ENCODE measurements at regions not wholly inside any gene's neighbourhood (a gene's known extent, or its start where the extent isn't known, plus 50 kb on each side); places are given as distances from the start of the nearest gene placed in this dataset.

DNA sequence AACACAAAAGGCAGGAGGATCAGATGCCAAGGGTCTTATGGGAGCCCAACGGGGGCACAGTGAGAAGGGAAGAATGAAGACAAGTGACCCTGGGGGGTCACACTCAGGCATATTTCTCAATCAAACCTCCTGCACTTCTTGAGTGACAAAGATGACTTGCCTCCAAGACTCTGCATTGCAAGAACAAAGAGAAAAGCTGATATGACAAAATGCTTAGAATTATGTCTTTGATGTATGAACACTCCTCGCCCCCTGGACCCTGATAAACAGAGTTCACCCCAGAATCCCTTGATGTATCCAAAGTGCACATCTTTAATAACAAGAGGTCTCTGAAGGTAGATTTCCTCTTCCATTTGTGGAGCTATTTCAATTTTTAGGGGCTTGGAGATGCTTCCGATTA, 146.5 kb downstream of the C5orf15 start:
- H4K20me1 ChIP-seq (ENCODE audit: insufficient read depth, low read length) = no peaks in the 10 kb centered on the region
- TF ChIP-seq, protein P1, sequence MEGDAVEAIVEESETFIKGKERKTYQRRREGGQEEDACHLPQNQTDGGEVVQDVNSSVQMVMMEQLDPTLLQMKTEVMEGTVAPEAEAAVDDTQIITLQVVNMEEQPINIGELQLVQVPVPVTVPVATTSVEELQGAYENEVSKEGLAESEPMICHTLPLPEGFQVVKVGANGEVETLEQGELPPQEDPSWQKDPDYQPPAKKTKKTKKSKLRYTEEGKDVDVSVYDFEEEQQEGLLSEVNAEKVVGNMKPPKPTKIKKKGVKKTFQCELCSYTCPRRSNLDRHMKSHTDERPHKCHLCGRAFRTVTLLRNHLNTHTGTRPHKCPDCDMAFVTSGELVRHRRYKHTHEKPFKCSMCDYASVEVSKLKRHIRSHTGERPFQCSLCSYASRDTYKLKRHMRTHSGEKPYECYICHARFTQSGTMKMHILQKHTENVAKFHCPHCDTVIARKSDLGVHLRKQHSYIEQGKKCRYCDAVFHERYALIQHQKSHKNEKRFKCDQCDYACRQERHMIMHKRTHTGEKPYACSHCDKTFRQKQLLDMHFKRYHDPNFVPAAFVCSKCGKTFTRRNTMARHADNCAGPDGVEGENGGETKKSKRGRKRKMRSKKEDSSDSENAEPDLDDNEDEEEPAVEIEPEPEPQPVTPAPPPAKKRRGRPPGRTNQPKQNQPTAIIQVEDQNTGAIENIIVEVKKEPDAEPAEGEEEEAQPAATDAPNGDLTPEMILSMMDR (IDR thresholded peaks at IDR 0.05; ENCODE audit: extremely low read depth, low read depth, low read length) = no peak

DNA sequence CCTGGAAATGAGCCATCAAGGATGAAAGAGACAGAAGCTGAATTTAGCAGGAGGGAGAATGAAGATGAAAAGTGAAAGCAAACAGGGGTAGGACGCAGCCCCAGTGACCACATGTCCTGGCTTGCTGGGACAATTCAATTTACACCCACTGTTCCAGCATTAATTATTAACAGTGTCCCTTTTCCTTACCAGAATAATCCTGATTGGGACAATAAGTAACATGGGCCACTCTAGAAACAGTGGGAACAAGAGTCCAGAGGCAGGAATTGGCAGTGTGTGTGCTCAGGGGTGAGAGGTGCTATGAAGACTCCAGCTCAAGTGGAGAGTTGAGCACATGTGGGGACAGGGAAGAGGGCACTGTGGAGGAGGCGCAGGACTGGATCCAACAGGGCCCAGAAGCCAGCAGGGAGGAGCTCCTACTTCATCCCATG, 147.1 kb downstream of the C5orf15 start:
- H3K4me2 ChIP-seq (ENCODE audit: insufficient read depth, low read length) = no peak overlapping the region
- H3K79me2 ChIP-seq (ENCODE audit: insufficient read depth, low read length) = no peaks in the 10 kb centered on the region
- TF ChIP-seq, protein P1 (IDR thresholded peaks at IDR 0.05; ENCODE audit: extremely low read depth, low read depth, low read length) = no peak

More for the DNA sequence above, 146.5 kb downstream of the C5orf15 start:
- H3K4me3 ChIP-seq (ENCODE audit: insufficient read depth, low read length) = no peak overlapping the region
- no peaks in the 10 kb centered on the region for H3K4me1 ChIP-seq (ENCODE audit: insufficient read depth, low read length)
- no peaks in the 10 kb centered on the region for H3K9me3 ChIP-seq (ENCODE audit: low read depth, low read length)
- peaks cover 20% of the 10 kb centered on the region for H3K27me3 ChIP-seq (ENCODE audit: insufficient read depth, low read length)
- no peak overlapping the region for H3K27ac ChIP-seq (ENCODE audit: low read depth, low read length)
- no peaks in the 10 kb centered on the region for H3K79me2 ChIP-seq (ENCODE audit: insufficient read depth, low read length)
- no peak overlapping the region for H2AFZ ChIP-seq (ENCODE audit: low read length)
- DNase-seq (ENCODE audit: insufficient read length, low spot score, missing footprints) = no peak
- no peak overlapping the region for H3K4me2 ChIP-seq (ENCODE audit: insufficient read depth, low read length)
- H3K36me3 ChIP-seq (ENCODE audit: insufficient read depth, low read length) = no peaks in the 10 kb centered on the region

DNA sequence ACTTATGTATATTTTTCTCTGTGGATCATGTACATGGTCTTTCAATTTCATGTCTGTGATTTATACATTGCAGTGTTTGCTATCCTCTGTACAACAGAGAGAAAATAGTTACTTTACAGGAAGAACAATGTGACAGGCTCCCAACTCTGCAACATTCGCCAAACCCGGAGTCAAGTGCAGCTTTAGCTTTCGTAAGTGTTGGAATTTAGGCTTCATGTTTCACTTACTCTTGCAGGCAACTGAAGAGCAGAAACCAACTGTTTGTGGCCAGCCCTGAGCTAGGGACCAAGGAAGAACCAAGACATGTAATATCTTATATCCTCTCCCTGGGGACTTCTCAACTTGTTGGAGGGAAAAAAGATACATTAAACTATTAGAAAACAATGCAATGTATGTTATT, 147.9 kb downstream of the C5orf15 start:
- no peak overlapping the region for H3K4me2 ChIP-seq (ENCODE audit: insufficient read depth, low read length)
- H4K20me1 ChIP-seq (ENCODE audit: insufficient read depth, low read length) = no peaks in the 10 kb centered on the region
- H3K79me2 ChIP-seq (ENCODE audit: insufficient read depth, low read length) = no peaks in the 10 kb centered on the region
- H2AFZ ChIP-seq (ENCODE audit: low read length) = no peak overlapping the region
- H3K4me1 ChIP-seq (ENCODE audit: insufficient read depth, low read length) = no peaks in the 10 kb centered on the region
- H3K27me3 ChIP-seq (ENCODE audit: insufficient read depth, low read length) = peaks cover 24% of the 10 kb centered on the region
- no peak overlapping the region for H3K27ac ChIP-seq (ENCODE audit: low read depth, low read length)
- TF ChIP-seq, protein P1 (IDR thresholded peaks at IDR 0.05; ENCODE audit: extremely low read depth, low read depth, low read length) = no peak
- DNase-seq (ENCODE audit: insufficient read length, low spot score, missing footprints) = no peak
- no peak overlapping the region for H3K4me3 ChIP-seq (ENCODE audit: insufficient read depth, low read length)
- no peaks in the 10 kb centered on the region for H3K9me3 ChIP-seq (ENCODE audit: low read depth, low read length)
- no peaks in the 10 kb centered on the region for H3K36me3 ChIP-seq (ENCODE audit: insufficient read depth, low read length)

More for the DNA sequence above, 147.1 kb downstream of the C5orf15 start:
- H3K27me3 ChIP-seq (ENCODE audit: insufficient read depth, low read length) = peaks cover 20% of the 10 kb centered on the region
- no peaks in the 10 kb centered on the region for H3K9me3 ChIP-seq (ENCODE audit: low read depth, low read length)
- no peak overlapping the region for H3K27ac ChIP-seq (ENCODE audit: low read depth, low read length)
- H3K4me1 ChIP-seq (ENCODE audit: insufficient read depth, low read length) = no peaks in the 10 kb centered on the region
- no peak overlapping the region for H2AFZ ChIP-seq (ENCODE audit: low read length)
- DNase-seq (ENCODE audit: insufficient read length, low spot score, missing footprints) = no peak
- H4K20me1 ChIP-seq (ENCODE audit: insufficient read depth, low read length) = no peaks in the 10 kb centered on the region
- no peak overlapping the region for H3K4me3 ChIP-seq (ENCODE audit: insufficient read depth, low read length)
- H3K36me3 ChIP-seq (ENCODE audit: insufficient read depth, low read length) = no peaks in the 10 kb centered on the region

DNA sequence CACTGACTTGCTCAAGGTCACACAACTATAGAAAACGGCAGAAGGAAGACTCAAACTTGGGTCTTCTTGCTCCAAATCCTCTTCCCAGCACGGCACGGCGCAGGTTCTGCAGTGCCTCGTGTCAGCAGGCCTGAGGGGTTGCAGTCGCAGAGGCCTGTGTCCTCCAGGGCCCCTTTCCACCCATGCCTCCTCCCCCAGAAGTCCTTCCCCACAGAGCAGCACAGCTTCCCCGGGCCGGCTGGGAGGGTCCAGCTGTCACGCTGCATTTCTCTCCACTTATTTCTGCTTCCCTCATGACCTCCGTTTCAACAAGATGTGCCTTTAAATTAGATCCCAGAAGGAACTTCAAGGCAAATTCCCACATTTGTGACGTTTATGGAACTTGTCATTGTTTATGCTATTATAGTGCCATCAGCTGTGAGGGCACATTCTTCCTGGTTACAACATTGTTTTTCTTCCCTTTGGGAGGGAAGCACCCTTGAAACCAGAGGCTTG, 148.4 kb downstream of the C5orf15 start:
- TF ChIP-seq, protein P1 (IDR thresholded peaks at IDR 0.05; ENCODE audit: extremely low read depth, low read depth, low read length) = no peak
- Histone ChIP-seq H4K20me1 (ENCODE audit: insufficient read depth, low read length) (no peaks in the 10 kb centered on the region), H2AFZ (ENCODE audit: low read length) (no peak overlapping the region), H3K27ac (ENCODE audit: low read depth, low read length) (no peak overlapping the region), H3K4me1 (ENCODE audit: insufficient read depth, low read length) (no peaks in the 10 kb centered on the region), H3K9me3 (ENCODE audit: low read depth, low read length) (no peaks in the 10 kb centered on the region), H3K36me3 (ENCODE audit: insufficient read depth, low read length) (no peaks in the 10 kb centered on the region), H3K79me2 (ENCODE audit: insufficient read depth, low read length) (no peaks in the 10 kb centered on the region), H3K4me3 (ENCODE audit: insufficient read depth, low read length) (no peak overlapping the region), H3K4me2 (ENCODE audit: insufficient read depth, low read length) (no peak overlapping the region), H3K27me3 (ENCODE audit: insufficient read depth, low read length) (peaks cover 25% of the 10 kb centered on the region)
- DNase-seq (ENCODE audit: insufficient read length, low spot score, missing footprints) = no peak
